HG03196 (cell line): ENCODE measurements at regions not wholly inside any gene's neighbourhood (a gene's known extent, or its start where the extent isn't known, plus 50 kb on each side); places are given as distances from the start of the nearest gene placed in this dataset.

Experiments
- ATAC-seq: cut with Tn5 transposase; IDR thresholded peaks from one replicate; pipeline ENCODE4 v1.9.1; 2021; ENCODE audit not compliant: unreplicated experiment

DNA sequence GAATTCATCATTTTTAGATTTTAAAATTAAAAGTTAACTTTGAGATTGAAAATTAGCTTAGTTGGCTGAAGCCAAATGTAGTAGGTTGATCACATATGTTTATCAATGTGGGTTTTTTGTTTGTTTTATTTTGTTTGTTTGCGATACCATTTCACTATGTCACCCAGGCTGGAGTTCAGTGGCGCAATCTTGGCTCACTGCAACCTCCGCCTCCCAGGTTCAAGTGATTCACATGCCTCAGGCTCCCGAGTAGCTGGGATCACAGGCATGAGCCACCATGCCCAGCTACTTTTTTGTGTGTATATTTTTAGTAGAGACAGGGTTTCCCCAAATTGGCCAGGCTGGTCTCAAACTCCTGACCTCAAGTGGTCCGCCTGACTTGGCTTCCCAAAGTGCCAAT lies 665.7 kb upstream of the SLC10A2 start:
- no peak for ATAC-seq

DNA sequence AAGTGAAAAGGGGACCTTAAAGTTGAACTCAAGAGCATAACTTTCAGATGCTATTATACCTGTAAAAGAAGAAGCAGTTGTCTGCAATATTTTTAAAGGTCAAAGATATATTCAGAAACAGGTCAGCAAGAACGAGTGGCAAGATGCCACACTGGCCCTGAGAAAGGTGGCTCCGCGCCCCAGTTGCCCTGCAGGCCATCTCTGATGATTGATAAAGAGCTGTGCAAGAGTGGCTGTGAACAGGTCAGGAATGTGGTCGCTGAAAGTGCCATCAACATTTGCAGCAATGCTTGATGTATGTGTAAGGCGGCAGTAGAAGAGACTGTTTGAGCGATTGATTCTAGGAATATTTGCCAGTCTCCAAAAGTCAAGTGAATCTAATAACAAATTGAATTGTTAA lies 664.2 kb upstream of the SLC10A2 start:
- ATAC-seq, result no peak

DNA sequence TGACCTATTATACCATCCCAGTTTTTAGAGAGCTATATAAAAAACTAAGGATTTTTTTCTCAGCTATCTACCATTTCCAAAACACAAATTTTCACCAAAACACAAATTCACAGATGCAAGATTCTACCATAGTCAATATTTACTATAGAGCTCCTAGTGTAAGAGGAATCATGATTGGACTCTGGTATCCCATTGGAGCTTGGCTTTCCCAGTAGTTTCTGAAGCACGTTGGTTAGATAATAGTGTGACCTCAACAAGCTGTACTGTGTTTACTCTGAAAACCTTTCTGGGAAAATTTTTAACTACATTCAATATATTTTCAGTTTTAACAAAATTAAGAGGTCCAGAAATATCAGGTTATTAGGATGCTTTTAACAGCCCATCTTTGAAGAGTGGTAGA lies 660.6 kb upstream of the SLC10A2 start:
- no peak for ATAC-seq

DNA sequence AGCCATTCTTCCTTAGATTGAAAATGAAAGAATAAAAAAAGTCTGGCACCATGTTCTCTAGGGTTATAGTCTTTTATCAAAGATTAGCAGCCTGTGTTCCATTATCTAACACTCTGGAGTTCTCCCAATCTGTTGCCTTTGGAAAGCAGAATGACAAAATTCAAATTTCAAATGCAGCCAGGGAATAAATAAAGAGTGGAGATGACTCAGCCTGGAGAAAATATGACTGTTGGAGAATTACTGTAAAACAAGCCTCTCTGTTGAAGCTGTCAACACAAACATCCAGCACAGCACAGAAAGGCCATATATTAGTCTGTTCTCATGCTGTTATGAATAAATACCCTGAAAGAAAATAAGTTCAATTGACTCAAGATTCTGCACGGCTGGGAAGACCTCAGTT lies 650.5 kb upstream of the SLC10A2 start:
- no peak for ATAC-seq

DNA sequence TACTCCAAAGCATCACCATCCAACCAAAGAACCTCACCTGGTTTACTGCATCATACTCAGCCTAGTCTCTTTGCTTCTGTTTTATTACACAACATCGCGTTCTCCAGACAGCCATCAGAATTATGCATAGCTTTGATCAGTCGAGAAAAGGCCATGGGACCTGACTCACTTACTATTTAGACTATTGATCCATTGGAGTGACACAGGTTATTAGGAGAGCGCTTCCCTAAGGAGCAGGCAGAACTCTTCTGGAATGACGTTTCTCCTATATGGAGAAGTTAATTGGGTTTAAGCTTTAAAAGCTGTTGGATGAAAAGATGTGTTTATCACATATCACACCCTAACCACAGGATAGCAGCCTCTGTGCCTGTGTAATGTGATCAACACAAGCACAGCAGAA lies 649.1 kb upstream of the SLC10A2 start:
- no peak for ATAC-seq

DNA sequence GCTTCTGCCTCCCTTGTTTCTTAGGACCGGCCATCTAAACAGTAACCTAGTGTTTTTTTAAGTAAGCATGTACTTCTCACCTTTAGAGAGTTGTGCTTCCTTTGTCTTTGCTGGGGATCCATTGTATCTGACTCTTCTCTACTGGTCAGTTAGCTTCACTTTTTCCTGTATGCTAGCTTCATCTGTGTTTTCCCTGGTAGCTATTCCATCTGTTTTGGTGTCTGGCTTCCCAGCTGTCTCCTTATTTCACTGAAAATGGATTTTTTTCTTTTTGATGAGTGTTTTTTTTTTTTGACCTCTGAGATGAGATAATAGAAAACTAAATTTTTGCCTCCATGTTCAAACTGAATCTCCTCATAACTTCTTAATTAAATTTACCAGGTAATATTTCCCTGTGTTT lies 637.0 kb upstream of the SLC10A2 start:
- no peak for ATAC-seq

DNA sequence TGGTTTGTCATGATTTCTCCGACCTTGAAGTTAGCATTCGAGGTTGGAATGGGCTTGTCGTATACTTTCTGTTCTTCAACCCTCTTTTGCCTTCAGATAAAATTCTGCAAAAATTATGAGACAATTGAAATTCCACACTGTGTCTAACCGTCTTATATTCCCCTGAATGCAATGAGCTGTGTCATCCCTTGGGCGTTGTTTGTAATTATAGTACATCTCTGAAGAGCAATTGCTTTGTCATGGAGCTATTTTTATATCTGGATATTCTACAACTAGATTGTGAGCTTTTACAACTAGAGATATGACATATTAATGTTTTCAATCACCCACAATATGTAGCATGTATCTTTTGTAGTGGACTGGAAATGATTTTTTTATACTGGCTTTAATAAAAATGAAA lies 631.8 kb upstream of the SLC10A2 start:
- no peak for ATAC-seq

DNA sequence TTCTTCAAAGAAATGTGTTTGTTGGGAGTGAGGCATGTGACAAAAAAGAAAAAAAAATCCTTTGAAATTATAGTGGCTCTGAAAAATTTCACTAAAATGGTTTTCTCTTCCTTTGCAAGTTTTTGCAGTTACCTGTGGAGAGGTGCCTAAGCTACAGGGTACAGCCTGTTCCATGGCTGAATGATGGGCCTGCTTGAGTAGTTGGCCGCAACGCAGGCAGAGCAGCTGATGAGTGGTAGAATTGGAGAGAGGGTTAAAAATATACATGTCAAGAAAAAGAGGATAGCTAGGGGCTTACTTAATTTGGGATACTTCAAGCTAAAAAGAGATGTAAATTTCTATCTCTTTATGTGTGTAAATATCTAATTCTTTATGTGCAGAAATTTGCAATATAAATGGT lies 629.1 kb upstream of the SLC10A2 start:
- ATAC-seq, result no peak

DNA sequence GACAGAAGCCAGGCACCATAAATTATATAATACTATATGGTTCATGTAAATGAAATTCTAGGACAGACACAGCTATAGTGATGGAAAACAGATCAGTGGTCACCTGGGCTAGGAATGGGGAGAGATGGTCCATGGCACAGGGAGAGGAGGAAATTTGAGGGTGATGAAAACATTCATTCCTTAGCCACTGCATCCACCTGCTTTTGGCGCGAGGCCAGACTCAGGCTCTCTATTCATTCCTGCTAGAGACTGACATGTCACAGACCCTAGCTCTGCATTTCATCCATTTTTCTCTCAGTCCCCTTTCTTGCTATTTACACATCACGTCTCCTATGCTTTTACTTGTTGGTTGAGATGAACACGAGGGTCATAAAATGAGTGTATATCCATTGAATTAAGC lies 628.3 kb upstream of the SLC10A2 start:
- ATAC-seq, result no peak

DNA sequence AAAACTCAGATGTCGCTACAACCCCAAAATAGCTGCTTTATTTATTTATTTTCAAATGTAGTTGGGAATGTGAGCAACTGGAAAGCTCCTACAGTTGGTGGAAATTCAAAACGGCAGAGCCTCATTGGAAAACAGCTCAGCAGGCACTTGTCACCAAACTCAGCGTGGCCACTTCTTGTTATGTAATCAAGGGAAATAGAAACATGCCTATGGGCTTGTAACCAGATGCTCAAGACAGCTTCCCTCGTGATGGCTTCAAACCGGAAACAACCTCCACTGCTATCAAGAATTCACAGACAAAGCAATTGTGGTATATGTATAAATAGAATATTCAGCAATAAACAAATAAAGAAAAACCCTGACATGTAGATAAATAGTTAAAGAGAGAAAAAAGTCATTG lies 627.8 kb upstream of the SLC10A2 start:
- no peak for ATAC-seq

DNA sequence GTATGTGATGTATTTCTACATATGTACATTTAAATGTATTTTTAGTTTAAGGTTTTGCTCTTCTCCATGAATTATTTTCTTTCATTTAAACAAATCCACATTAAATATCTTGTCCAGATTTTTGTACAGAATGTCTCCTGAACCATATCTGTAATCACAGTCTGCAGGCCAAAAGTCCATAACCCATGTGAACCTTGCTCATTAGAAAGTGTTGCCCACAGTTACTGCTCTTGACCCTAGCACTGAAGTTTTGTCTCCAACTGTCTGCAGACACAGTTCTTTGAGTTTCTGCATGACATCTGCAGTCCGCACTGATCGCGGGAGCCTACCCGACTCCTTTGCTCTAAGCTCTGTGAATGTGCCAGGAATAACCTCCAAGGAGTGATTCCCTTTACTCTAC lies 626.2 kb upstream of the SLC10A2 start:
- no peak for ATAC-seq

DNA sequence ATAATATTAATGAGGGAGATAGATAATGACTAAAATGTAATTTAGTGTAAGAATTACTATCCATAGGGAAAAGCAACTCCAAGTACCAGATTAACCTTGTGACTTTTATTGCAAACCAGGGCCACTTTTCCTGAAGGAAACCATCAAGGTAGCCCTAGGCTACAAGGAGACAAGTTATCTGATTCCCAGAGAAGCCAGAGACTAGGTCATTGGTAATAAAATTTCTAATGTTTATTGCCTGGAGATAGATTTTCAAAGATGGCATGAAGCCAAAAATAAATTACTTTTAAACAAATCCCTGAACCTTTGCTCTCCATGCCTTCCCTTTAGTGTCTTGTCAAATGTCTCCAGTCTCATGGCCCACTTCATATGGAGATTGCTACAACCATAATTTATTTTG lies 610.1 kb upstream of the SLC10A2 start:
- no peak for ATAC-seq

DNA sequence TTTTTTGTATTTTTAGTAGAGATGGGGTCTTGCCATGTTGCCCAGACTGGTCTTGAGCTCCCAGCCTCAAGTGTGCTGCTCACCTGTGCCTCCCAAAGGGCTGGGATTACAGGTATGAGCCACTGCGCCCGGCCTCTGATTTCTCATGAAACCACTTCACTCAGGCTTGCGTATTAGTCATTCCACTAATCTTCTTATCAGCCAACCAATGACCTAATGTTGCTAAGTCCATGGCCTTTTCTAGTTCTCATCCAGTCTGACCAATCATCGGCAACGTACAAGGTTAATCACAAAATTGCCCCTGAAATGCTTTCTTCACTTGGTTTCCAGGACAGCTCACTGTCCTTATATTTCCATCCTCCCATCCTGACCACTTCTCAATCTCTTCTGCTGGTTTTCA lies 605.3 kb upstream of the SLC10A2 start:
- no peak for ATAC-seq

DNA sequence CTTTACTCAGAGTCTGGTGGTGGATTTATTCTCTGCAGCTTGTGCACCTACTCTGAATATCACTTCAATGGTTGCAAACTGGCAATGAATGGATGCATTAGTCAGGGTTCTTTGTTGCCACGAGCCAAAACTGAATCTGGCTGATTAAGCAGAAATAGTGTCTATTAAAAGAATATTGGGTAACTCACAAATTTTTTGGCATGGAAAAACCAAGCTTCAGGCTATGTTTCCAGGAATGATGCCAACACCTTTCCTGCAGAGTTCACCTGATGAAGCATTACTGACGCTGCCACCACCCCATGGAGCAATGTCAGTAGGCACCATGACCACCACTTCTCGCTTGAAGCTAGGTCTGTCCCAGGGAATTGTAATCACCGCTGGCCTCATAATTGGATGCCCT lies 597.8 kb upstream of the SLC10A2 start:
- no peak for ATAC-seq

DNA sequence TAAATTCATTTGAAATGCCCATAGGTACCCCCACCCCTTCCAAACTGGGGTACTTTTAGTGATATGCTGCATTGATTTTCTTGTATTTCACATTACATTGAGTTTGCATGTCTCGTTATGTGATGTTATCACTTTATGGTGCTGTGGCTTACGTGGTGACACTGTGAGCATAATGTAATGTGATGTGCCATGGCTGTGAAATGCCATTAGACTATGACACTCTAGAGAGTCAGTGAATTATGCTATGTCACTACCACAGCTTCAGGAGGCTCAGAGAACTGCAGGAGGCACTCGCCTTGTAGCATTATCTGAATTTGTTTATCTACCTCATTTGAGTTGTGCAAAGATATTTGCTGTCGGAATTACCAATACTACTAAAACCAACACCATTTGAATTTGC lies 590.1 kb upstream of the SLC10A2 start:
- no peak for ATAC-seq

DNA sequence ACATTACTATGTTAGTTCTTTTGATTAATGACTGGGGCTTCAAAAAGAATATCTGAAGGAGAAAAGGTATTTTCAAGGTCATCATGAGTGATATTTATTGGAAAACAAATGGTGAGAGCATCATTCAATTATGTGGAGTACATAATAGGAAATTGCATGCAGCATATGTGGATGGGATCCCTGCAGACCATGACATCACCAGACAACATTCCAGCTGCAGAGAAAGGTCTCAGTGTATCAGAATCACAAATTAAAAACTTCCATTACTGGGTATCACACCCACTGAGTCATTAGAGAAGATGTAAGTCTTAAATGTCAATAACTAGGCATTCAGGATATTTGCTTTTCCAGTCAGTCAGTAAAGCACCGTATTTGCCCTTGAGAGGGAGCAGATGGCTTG lies 574.4 kb upstream of the SLC10A2 start:
- no peak for ATAC-seq

DNA sequence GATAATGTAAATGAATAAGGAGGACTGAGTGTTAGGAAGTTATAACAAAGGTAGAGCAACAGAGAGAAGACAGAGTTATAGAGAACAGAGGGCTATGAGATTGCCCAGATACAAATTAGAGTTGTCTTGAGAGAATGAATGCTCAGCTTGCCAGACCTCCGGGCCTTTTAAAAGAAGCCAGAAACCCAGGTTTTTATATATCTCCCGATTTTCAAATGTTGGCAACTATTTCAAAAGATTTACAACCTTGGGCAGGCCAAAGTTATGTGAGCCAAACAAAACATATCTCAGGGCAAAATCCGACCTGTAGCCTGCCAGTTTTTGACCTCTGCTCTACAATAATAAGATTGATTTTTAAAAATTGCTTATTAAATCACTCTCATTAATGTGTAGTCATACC lies 573.1 kb upstream of the SLC10A2 start:
- ATAC-seq, result no peak

DNA sequence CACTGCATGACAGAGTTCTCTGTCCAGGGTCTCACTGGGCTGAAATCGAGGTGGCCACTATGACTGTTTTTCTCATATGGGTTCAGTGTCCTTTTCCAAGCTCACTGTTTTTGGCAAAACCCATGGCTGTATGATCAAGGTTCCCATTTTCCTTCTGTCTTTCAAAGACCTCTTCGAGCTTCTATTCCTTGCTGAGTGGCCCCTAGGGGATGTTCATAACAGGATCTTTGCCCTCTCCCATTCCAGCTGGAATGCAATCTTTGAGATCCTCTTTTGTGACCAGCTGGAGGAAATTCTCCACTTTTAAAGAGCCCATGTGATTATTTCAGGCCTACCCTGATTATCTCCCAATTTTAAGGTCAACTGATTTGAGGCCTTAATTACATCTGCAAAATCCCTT lies 572.5 kb upstream of the SLC10A2 start:
- no peak for ATAC-seq

DNA sequence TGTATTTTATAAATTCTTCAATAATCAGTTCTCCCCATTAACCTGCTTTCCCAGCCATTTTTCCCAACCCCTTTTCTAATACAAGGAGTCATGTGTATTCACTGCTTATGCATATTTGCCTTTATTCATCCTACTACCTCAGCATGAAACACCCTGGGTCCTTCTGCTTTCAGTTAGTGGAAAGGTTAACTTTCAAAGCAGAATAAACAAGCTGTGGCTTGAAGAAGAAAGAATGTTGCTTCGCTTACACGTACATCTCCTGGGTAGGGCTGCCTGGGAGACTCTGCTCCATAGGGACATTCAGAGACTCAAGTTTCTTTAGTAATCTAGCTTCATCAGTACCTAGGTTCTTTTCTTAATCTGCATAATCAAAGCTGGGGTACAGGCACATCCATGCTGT lies 567.8 kb upstream of the SLC10A2 start:
- no peak for ATAC-seq

DNA sequence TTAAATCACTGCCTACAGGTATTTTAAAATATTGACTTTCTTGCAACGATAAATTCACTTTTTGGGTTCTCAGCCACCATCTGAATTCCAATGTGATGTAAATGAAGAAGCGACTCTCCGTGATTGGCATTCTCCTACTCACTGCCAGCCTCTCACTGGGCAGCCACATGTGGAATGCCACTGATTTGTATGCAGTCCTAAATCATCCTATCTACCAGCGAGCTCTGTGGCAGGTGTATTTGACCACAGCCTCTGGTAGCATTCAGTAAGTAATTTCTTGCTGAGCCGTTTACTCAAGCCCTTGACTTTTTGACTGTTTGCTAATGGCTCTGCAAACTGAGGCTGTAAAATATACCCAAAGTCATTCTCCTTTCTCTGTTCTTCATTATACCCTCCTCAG lies 559.0 kb upstream of the SLC10A2 start:
- ATAC-seq, result no peak

DNA sequence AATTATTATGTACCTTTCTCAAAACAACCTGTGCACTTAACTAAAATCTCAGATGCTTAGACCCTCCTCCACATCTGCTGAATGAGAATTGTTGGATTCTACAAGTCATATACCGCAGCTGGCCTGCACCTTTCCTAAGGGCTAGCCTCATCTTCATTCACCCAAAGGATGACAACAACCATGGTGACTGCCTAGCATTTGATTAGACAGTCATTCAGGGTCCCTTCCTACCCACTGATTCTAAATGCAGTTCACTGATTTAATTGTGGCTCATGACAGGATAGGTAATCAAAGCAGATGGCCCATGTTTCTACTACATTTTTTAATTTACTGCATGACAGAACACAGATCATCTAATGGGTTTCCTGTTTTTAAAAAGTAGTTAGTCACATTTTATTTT lies 551.9 kb upstream of the SLC10A2 start:
- ATAC-seq, result no peak

DNA sequence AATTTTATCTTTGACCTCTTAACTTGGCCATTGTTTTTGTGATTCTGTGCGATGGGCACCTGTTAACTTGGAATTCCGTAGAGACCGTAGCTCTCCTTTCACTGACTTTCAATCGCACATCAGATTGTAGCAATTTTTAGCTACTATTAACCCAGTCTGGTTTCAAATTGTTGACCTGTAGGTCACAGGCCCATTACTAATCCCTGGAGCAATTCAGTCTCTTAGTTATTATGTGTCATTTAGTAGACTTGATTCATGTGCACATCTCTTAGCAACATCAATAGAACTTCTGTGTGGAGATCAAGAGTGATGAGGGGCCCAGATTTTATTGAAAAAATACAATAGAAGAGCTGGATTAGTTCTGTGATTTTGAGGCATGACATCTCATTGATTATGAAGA lies 549.6 kb upstream of the SLC10A2 start:
- no peak for ATAC-seq

DNA sequence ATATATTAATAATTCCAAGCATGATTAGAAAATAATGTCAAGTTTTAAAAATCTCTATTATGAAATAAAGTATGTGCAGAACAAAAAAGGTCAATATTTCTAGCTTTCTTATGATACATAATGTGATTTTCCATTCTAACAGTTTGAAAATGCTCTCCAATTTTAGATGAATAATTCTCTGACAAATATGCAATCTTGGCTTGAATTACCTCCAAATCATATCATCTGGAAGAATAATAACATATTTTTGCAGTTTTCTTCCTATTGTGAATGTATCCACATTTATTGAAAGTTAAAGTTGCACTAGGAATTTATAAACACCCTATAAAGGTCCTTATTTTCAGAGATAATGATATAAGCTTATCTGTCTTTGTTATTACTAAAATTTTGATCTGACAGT lies 548.5 kb upstream of the SLC10A2 start:
- no peak for ATAC-seq

DNA sequence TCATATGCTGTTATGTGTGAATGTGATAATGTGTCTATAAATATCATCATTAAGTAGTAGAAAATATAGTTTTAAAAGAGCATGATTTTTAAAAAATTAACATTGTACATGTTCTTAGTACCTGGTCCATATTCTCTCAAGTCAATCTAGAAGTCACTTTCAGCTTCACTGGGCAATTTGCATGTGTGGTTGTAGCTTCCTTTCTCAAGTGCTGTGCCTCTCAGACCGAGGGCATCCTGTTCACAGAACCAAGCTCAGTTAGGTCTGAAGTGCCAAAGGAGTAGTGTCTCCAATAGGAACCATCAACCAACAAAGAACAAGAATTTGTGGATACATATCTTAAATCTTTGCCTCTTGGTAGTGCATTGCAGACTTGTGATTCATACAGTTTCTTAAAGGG lies 541.8 kb upstream of the SLC10A2 start:
- ATAC-seq, result no peak
